Stimulated activated CD8-positive, alpha-beta memory T cell treated with anti-CD3 and anti-CD28 coated beads, Interleukin-12 subunit alpha, Interleukin-12 subunit beta, amount 100 ng/mL, for 1 hour (primary cell): ENCODE measurements at regions not wholly inside any gene's neighbourhood (a gene's known extent, or its start where the extent isn't known, plus 50 kb on each side); places are given as distances from the start of the nearest gene placed in this dataset.
"Not testable (repeated sequence)": the region's sequence is repeated elsewhere in the genome, so short reads cannot be mapped to it uniquely, and the experiment has no call there.

Source experiments
- DNase-seq: peaks from one replicate; pipeline ENCODE4 v3.0.0-alpha.2; 2020; ENCODE audit warnings: low read depth

- DNase-seq = not testable (repeated sequence)
These were observed 85.1 kb upstream of the FBXO28 start for GRCh38 chr1:224028802-224029201.

GRCh38 chr1:224023122-224023521 lies 90.8 kb upstream of the FBXO28 start:
- DNase-seq = not testable (repeated sequence)

- not testable (repeated sequence) for DNase-seq
These were observed 91.5 kb upstream of the FBXO28 start for GRCh38 chr1:224022249-224022970.

- DNase-seq = not testable (repeated sequence)
These were observed 94.0 kb upstream of the FBXO28 start for GRCh38 chr1:224019866-224020265.

GRCh38 chr1:224015782-224016181 lies 98.1 kb upstream of the FBXO28 start:
- DNase-seq = not testable (repeated sequence)

- no peak for DNase-seq
These were observed 99.6 kb upstream of the FBXO28 start for GRCh38 chr1:224014330-224014649.

- not testable (repeated sequence) for DNase-seq
These were observed 100.1 kb upstream of the FBXO28 start for GRCh38 chr1:224013626-224014329.

- DNase-seq = not testable (repeated sequence)
These were observed 101.0 kb upstream of the FBXO28 start for GRCh38 chr1:224012807-224013434.

- not testable (repeated sequence) for DNase-seq
These were observed 101.7 kb upstream of the FBXO28 start for GRCh38 chr1:224012162-224012561.

- not testable (repeated sequence) for DNase-seq
These were observed 102.2 kb upstream of the FBXO28 start for GRCh38 chr1:224011751-224012150.

GRCh38 chr1:224011153-224011552 lies 102.8 kb upstream of the FBXO28 start:
- not testable (repeated sequence) for DNase-seq

- DNase-seq = not testable (repeated sequence)
These were observed 107.9 kb upstream of the FBXO28 start for GRCh38 chr1:224005973-224006372.

- peak; percentile 28 for DNase-seq
These were observed 109.2 kb upstream of the FBXO28 start for GRCh38 chr1:224004552-224005315.

GRCh38 chr1:224003896-224004295 lies 110.0 kb upstream of the FBXO28 start:
- not testable (repeated sequence) for DNase-seq

GRCh38 chr1:224001757-224002156 lies 112.2 kb upstream of the FBXO28 start:
- not testable (repeated sequence) for DNase-seq

- DNase-seq = not testable (repeated sequence)
These were observed 114.2 kb upstream of the FBXO28 start for GRCh38 chr1:223999761-224000160.

GRCh38 chr1:223998676-223999455 lies 115.0 kb upstream of the FBXO28 start:
- not testable (repeated sequence) for DNase-seq

- not testable (repeated sequence) for DNase-seq
These were observed 117.5 kb upstream of the FBXO28 start for GRCh38 chr1:223996376-223996775.

- DNase-seq = peak; percentile 100
These were observed 121.3 kb upstream of the FBXO28 start for GRCh38 chr1:223992456-223993246.

- DNase-seq = not testable (repeated sequence)
These were observed 122.5 kb upstream of the FBXO28 start for GRCh38 chr1:223991297-223991857.
